Endothelial cell of umbilical vein (primary cell): ENCODE measurements at regions not wholly inside any gene's neighbourhood (a gene's known extent, or its start where the extent isn't known, plus 50 kb on each side); places are given as distances from the start of the nearest gene placed in this dataset.

Experiments used
- CTCF ChIP-seq, 2 donors: IDR thresholded peaks; 1 replicate in 1 of 2; 2 replicates in 1 of 2; pipeline ENCODE4 v1.5.1; 2011; ENCODE audit warnings: low read length in 2 of 2, mild to moderate bottlenecking in 2 of 2, moderate library complexity in 2 of 2, control low read depth in 1 of 2, inconsistent platforms in 1 of 2, low read depth in 1 of 2; ENCODE audit not compliant: insufficient read depth in 1 of 2; ENCODE audit errors: extremely low read depth in 1 of 2
- JUN ChIP-seq: IDR thresholded peaks from 2 replicates; pipeline ENCODE4 v1.6.1; 2011; ENCODE audit warnings: borderline replicate concordance, low read depth; ENCODE audit not compliant: insufficient read length, insufficient read depth
- POLR2A ChIP-seq: IDR thresholded peaks from 2 replicates; pipeline ENCODE4 v1.6.1; 2012; ENCODE audit warnings: low read depth, mild to moderate bottlenecking, control low read depth, low read length
- POLR2AphosphoS5 ChIP-seq: IDR thresholded peaks from 2 replicates; pipeline ENCODE4 v1.6.1; 2012; ENCODE audit warnings: low read depth, mild to moderate bottlenecking, control low read depth, low read length, moderate library complexity; ENCODE audit not compliant: insufficient read depth

GRCh38 chr5:54404568-54404967 is 50.9 kb upstream of the HSPB3 start:
- TF ChIP-seq CTCF (IDR thresholded peaks at IDR 0.05; ENCODE audit: extremely low read depth in 1 of 2, insufficient read depth in 1 of 2, low read depth in 1 of 2, low read length in 2 of 2) = no peak
- TF ChIP-seq POLR2A = no peak
- no peak for TF ChIP-seq POLR2AphosphoS5
- no peak for TF ChIP-seq JUN
